AG10803 (cell line): ENCODE measurements at regions not wholly inside any gene's neighbourhood (a gene's known extent, or its start where the extent isn't known, plus 50 kb on each side); places are given as distances from the start of the nearest gene placed in this dataset.
A peak's percentile ranks its signal among the peaks of the same experiment; 100 is the strongest.

Experiments
- DNase-seq: peaks from one replicate; pipeline ENCODE4 v3.0.0; 2010; ENCODE audit warnings: low read depth
- H3K4me3 ChIP-seq: 2 replicates; pipeline ENCODE4 v1.5.1; 2011; ENCODE audit warnings: mild to moderate bottlenecking, low read length, control low read depth
- CTCF ChIP-seq: conservative IDR thresholded peaks from 2 replicates; pipeline ENCODE4 v1.5.1; 2011; ENCODE audit warnings: mild to moderate bottlenecking, low read length, control low read depth, inconsistent platforms

- H3K4me3 ChIP-seq: no peak overlapping the region
- no peak for TF ChIP-seq CTCF
Measured at GRCh38 chr11:122025757-122026156, 90.3 kb downstream of the BLID start.

GRCh38 chr11:122024278-122024677 is 91.7 kb downstream of the BLID start:
- no peak overlapping the region for H3K4me3 ChIP-seq
- no peak for DNase-seq
- no peak for TF ChIP-seq CTCF

More at GRCh38 chr11:122025757-122026156, 90.3 kb downstream of the BLID start:
- no peak for DNase-seq

- TF ChIP-seq CTCF: peak; percentile 53
- no peak overlapping the region; the same call in 1 of the 2 replicates for H3K4me3 ChIP-seq
- peak; percentile 46 for DNase-seq
Measured at GRCh38 chr11:122023614-122024250, 92.3 kb downstream of the BLID start.

- no peak for DNase-seq
- H3K4me3 ChIP-seq: no peak overlapping the region
- TF ChIP-seq CTCF: no peak
Measured at GRCh38 chr11:122022646-122023045, 93.4 kb downstream of the BLID start.

GRCh38 chr11:122020902-122021301 is 95.1 kb downstream of the BLID start:
- DNase-seq: no peak
- H3K4me3 ChIP-seq: no peak overlapping the region
- peak; percentile 55 for TF ChIP-seq CTCF

GRCh38 chr11:122019908-122020694 is 95.9 kb downstream of the BLID start:
- no peak overlapping the region for H3K4me3 ChIP-seq
- TF ChIP-seq CTCF: no peak
- no peak for DNase-seq

GRCh38 chr11:122007601-122008071 is 108.4 kb downstream of the BLID start:
- no peak overlapping the region for H3K4me3 ChIP-seq
- peak; percentile 53 for DNase-seq
- no peak for TF ChIP-seq CTCF
